ENCODE measurements at regions not wholly inside any gene's neighbourhood (a gene's known extent, or its start where the extent isn't known, plus 50 kb on each side); places are given as distances from the start of the nearest gene placed in this dataset.
"Not testable (repeated sequence)": the region's sequence is repeated elsewhere in the genome, so short reads cannot be mapped to it uniquely, and the experiment has no call there.

DNA sequence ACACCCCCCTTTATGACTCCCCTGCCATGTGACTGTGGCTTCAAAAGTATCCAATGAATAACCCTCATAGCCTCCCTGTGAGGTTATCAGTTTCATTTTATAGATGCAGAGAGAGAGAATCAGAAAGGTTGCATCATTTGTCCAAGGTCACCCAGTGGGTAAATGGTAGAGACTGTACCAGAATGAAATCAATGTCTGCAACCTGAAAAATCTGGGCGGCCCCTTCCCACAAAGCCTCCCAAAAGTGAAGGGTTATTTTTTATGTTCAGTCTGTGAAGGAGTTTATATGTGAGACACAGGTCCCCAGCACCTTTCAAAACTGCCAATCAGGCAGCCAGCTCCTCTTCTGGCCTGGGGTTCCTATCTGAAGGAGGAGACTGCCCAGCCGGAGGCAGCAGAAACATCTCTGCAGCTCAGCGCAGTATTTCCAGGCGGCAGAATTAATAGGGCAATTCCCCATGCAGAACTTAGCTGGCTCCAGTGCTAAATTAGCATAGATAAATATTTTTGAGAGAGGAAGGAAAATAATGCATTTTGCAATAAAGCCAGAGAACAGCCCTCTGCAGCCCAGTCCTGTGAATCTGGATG lies 130.8 kb upstream of the PRR20G start:
- no peak for DNase-seq (ENCODE audit: low read depth in 2 of 2)

DNA sequence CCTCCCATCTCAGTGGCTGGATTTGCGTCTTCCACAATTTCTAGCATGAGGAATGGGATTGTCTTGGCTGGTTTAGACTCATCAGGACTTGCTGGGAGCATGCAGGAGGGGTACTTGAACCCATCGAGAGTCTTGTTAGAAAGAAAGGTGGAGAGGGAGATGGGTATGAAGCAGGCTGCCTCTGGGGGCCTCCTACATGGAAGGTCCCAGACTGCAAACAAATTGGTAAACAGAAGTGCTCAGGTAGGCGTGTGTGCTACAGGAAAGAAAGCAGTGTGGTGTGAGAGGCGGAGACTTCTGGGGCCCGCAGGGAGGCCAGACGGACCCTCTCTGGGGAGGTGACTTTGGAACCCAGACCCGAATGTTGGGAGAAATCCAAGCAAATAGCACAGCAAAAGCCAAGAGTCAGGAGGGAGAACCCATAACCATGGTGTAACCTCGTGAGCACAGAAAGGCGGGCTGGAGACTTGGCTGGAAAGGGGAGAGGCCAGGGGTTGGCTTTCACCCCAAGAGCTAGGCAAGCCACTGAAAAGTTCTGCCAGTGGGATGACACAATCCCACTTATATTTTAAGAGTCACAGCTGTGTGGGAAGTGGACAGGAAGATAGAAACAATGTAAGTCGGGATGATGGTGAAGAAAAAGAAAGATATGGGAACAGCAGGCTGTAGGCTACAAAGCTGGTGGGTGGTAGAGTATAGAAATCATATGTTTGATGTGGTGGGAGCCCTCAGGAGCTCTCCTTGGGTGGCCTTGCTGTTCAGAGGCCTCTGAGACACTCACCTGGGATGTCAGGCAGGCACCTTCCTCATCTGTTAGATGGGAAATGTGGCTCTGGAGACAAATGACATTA lies 130.1 kb upstream of the PRR20G start:
- no peak for DNase-seq (ENCODE audit: low read depth in 2 of 2)

DNA sequence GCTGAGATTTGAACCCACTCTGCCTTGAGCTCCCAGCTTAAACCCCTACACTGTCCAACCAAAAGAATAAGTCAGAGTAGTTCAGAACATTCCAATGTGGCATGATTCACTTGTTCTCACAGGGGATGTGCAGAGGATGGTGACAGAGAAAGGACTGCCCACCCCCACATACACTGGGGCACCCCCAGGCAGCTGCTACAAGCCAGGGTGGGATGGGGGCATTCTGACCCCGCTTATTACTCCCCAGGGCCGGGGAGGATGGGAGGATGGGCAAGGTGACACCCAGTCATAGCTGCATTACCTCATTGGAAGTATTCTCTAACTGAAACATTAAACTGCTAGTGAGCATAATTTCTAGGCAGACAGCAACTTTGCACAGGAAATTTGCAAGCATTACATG lies 126.0 kb upstream of the PRR20G start:
- DNase-seq (ENCODE audit: low read depth in 2 of 2) = no peak

DNA sequence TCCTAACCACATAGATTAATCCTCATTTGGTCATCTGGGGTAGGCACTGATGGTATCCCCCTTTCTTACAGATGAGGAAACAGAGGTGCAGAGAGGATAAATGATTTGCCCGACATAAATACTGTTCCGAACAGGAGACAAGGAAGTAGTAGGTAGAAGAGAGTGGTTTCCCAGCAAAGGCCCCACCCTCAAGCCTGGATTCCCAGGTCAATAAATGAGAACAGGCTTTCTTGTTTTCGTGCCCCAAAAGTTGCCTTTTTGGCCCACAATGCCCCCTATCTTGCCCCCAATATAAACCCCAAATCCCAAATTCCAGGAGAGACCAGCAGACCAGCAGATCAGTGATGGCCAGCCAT lies 125.5 kb upstream of the PRR20G start:
- no peak for DNase-seq (ENCODE audit: low read depth in 2 of 2)

DNA sequence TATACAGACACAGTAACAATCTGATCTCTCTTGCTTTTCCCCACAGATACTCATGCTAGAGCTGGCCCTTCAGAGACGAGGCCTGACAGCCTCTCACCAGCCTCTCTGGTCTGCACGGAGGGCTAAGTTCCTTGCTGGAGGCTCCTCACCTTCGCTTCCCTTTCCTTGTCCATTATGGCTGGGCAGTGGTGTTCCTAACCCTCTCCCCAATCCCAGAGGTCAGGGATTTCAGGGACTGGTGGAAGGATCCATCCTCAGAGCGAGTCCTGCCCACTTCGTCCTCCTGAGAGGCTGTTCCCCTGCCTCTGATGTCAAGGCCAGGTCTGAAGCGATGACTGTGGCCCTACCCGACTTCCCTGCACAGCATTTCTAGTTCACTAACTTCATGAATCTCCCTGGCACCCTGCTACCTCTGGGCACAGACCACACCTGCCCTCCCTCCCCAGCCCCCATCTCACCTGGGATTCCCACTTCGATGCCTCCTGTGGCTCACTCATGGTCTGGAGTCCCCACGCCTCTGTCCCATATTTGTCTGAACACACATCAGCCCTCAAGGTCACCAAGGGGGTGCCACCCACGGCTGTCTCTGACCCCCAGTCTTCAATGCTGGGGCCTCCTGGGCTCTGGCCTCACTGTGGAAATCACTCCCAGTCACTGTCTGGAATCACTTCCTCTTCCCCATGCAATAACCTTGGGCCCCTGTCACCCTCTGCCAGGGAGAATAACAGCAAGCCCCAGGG lies 124.9 kb upstream of the PRR20G start:
- no peak for DNase-seq (ENCODE audit: low read depth in 2 of 2)

DNA sequence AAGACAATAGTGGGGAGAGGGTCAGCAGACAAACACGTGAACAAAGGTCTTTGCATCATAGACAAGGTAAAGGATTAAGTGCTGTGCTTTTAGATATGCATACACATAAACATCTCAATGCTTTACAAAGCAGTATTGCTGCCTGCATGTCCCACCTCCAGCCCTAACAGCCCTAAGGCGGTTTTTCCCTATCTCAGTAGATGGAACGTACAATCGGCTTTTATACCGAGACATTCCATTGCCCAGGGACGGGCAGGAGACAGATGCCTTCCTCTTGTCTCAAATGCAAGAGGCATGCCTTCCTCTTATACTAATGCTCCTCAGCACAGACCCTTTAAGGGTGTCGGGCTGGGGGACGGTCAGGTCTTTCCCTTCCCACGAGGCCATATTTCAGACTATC lies 124.0 kb upstream of the PRR20G start:
- DNase-seq (ENCODE audit: low read depth in 2 of 2) = not testable (repeated sequence)

DNA sequence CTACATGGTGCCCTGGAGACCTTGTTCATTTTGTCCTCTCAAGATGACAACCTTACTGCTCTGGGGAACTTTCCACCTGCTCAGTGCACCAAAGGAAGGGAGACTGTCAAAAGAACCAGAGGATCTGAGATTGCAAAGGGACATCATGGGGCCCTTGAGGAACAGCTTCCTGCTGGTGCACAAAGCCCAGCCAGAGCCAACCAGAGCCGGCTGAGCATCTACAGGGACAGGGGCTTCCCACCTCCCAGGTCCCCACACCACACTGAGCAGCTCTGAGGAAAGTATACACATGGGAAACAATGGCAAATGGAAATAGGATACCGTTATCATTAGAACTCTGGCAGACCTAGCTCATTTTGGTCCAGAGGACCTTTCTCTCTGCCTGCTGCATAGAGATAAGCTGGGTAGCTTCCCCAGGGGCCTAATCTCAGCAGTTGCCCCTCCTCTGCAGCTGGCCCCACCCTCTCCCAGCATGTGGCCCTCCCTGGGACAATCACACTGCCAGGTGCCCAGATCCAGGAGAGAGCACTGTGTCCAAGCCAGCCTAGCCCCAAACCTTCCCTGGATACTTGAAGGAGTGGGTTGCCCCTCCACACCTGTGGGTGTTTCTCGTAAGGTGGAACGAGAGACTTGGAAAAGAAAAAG lies 123.4 kb upstream of the PRR20G start:
- no peak for DNase-seq (ENCODE audit: low read depth in 2 of 2)

DNA sequence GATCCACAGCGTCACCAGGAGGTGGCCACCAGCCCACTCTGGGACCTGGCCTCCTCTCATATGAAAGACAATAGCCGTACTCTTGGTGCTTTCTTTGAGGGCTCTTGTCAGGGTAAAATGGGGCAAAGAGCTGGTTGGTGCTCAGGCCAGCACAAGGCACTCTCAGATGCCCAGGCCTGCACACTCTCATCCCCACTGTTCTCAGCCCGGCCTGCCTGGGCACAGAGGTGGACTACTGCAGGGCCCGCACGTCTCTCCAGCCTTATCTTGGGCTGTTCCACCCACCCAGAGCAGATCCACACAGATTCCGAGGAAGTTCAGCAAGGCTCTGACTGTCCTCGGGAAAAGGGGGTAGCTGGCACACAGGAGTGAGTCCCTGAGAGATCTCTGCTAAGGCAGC lies 122.8 kb upstream of the PRR20G start:
- no peak for DNase-seq (ENCODE audit: low read depth in 2 of 2)

DNA sequence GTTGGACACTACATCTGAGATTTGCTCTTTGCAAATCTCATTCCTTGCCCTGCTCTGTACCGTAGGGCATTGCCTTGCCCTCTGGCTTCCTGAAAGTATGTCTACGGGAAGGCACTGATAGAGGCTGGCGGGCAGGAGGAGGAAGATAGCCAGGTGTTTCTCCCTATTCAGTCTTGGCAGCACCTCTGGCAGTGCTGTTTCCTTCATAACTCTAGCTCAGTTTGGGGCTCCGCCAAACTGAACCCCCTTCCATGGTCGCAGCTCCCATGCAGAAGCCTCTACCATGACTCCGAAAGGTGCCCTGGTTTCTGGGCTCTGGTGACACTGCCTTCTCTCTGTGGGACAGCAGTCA lies 122.3 kb upstream of the PRR20G start:
- no peak for DNase-seq (ENCODE audit: low read depth in 2 of 2)

DNA sequence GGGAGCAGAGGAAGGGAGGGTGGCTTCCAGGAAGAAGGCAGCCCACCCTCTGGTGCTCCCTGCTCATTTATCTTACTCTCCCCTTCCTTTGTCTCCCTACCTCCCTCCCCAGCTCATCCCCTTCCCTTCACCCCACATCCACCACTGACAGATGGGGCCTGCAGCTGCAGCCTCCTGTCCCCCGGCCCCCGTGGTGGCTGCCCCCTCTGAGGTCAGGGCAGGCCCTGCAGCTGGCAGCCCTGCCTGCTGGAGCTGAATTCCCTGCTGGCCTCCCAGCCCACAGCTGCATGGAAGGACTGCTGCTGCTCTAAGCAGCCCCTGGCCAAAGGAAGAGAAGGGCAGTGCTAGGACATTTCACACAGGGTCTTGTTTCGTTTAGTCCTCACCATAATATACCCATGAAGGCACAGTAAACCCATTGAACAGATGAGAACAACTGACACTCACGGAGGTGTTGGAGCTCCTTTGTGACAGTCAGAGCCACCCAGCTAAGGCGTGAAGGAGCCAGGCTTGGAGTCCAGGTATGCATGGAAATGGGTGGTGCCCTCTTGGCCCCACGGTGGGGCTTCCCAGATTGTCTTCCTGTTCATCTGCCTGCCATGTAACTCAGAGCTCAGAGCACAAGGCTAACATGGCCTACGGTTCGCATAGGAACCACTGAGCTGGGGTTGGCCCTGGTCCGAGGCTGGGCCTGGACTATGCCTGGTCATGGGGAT lies 121.7 kb upstream of the PRR20G start:
- DNase-seq (ENCODE audit: low read depth in 2 of 2) = no peak

DNA sequence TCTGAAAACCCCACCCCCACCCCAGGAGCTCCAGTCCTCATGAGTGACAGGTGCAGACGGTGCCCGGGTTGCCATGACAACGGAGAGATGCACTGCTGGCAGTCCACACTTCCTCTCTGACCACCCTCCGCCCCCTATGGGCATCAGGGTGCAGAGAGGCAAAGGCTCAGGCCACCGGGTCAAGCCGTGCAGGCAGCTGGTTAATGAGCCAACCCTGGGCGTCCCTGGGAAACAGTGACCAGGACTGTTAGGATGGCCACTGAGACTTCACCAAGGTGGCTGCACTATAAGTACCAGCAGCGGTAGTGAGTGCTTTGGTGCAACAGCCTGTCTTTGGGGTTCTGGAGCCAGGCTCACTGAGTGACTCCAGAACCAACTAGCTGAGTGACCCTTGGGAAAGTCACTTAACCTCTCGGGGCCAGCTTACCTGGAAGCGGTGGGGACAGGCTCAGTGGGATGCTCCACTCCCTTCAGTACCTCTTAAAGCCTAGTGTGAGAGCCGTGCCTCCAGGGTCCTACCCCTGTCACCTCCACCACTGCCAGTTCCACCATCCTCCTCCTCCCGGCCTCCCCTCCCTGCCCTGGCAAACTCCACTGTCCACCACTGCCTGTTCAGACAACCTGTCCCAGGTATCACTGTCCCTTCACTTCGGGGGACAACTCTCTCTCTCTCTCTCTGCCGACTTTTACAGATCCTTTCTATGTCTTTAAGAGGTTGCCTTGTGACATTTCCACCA lies 121.0 kb upstream of the PRR20G start:
- DNase-seq (ENCODE audit: low read depth in 2 of 2) = no peak

DNA sequence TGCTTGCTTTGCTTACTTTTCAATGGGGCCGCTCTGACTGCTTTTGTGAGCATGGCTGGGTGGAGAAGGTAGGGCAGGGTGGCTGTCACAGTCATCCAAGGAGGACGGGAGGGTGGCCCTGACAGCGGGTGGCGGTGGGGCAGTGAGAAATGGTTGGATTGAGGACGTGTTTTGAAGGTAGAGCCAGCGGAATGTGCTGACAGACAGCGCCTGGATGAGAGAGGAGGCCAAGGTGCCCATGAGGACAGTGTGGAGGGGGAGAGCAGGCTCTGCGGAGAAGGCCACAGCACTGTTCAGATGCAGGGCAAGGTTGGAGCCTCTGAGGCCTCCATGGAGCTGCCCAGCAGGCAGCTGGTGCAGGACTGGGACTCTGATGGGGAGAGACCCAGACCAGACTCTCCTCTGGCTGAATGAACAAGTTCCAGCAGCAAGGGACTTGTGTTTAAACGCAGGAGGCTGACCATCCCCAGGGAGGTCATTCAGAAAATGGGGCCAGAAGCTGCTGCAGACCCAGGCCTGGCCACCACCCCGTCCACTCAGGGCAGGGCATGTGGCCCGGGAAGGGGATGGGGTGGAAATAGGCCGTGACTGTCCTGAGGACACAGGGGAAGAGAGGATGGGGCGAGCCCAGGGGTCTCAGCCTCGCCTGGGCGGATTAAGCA lies 120.3 kb upstream of the PRR20G start:
- DNase-seq (ENCODE audit: low read depth in 2 of 2) = no peak

DNA sequence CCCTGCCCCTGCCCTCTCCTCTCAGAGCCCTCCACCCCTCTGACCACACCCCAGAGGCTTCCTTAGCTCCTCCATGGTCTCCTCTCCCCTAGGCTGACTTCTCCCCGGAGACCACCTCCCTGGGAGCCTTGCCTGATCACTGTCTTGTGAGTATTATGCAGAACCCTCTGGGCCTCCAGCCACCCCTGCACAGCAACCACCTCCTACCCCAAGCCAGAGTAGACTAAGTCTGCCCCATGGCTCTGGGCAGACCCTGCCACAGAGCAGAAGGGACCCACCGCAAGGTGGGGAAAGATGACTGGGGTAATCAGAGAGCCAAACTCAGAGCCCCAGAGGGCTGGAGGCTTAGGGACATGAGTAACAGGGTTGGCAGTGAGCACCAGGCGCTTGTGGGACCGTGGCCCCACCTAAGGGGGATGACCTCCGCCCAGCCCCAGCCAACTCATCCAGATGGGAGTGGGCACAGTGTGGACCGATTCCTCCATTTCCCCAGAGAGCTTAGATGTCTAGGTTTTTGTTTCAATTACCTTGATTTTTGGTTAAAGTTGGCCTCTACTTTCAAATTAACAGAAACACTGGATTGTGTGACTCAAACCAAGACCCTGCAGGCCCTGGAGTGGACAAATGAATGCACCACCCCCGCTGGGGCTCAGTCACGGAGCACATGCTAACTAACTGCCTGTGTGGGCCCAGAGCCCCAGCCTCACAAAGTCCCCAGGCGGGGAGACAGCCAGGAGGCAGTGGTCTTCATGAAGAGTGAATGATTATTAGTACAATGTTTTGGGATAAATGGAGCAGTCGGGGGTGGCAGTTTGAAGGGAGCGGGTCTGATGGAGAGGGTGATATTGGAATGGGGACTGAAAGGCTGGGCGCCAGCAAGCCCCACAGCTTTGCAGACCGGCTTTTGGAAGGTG lies 119.4 kb upstream of the PRR20G start:
- DNase-seq (ENCODE audit: low read depth in 2 of 2) = no peak

DNA sequence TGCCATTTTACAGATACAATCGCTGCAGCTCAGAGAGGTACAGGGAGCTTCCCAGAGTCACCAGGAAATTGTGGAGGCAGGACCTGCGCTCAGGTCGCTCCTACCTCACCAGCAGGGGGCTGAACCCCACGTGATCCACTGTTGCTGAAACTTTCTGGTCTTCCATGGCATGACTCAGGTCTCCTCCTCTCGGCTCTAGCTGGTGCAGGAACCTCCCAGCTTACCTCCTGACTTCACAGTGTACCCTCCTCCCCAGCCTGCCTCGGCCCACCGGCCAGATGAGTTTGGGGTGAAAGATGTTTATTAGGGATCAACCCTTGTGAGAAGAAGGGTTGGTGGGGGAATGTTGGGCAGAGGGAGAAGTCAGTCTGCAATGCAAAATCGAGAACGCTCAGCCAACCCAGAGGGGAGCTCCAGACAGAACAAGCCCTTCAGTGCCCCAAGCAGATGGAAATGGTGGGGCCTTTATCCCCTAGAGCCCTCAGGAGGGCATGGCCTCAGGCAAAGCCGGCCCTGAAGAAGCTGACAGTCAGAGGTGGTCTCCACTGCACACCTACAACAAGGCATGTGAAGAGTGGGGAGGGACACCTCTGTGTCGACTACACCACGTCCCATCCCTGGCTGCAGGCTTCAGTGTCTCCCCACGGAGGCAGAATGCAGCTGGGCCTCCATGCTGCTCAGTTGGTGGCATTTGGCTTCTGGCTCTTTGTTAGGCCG lies 118.6 kb upstream of the PRR20G start:
- DNase-seq (ENCODE audit: low read depth in 2 of 2) = peak in 1 of 2 donors; percentile 26

DNA sequence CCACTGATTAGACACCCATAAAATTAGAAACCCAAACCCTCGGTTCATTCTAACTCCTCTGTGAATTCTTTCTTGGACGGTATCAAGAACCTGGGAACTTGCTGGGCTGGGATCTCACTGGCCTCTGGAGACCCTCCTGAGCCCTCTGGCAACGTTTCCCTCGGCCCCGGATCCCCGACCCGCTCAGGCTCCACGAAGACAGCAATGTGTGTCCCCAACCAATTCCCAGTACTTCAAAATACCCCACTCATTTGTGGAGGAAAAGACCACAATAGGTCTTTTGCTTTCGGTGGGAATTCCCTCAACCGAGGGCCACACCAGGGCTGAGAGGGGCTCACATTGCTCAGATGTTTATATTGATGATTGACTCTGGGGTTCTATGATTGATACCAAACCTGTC lies 117.9 kb upstream of the PRR20G start:
- DNase-seq (ENCODE audit: low read depth in 2 of 2) = no peak

DNA sequence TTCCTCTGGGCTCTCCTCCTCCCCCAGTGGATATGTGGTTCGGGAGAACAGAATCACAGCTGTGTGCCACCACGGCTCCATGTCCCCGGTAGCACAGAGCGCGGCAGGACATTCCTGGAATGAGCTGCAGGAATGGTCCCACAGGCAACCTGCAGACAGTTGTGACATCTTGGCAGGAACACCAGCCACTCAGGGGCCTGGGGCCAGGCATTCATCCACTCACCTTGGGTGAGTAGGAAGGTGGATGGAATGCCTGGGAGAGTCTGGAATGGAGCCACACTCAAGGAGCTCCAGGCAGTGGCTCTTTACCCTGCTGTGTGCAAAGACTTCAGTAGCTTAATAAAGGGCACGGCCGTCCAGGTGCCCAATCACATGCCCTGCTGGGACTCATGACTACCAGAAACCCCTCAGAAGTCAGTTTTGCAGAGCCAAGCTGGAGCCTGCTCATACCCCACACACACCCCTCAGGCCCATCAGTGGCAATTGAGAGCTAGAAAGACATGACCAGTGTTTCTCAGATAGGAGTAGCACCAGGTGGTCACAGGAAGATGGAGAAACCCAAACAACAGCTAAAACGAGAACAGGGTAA lies 117.3 kb upstream of the PRR20G start:
- DNase-seq (ENCODE audit: low read depth in 2 of 2) = no peak

DNA sequence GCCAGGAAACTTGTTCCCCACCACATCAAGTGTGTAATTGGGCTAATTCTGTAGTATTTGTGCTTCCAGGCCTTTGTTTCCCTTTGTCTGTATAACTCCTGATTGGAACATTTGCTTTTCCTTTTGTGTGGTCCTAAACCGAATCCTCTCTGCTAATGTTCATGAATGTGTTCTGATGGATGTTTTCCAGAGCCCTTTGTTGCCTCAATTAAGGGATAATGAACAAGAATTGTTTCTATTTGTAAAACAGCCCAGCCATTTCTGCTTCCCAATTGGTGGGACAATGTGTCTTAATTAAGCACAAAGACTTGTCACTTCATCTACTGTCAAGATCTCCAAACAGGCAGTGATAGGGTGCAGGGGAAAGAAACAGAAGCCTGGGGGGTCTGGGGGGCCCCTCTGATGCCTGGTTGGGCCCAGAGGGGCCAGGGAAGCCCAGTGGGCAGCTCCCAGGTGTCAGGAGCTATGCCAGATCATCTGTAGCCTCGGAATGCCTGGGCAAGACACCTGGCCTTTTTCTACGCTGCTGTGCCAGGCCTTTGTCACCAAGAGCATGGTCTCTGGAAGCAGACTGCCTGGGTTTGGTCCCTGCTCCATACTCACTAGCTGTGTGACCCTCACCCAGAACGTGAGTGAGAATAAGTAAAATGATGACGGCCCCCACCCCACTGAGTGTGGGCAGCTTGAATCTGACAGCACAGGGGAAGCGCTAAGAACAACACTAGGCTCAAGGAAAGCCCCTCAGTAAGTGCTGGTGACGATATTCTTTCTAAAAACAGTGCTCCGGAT lies 116.6 kb upstream of the PRR20G start:
- DNase-seq (ENCODE audit: low read depth in 2 of 2) = no peak

DNA sequence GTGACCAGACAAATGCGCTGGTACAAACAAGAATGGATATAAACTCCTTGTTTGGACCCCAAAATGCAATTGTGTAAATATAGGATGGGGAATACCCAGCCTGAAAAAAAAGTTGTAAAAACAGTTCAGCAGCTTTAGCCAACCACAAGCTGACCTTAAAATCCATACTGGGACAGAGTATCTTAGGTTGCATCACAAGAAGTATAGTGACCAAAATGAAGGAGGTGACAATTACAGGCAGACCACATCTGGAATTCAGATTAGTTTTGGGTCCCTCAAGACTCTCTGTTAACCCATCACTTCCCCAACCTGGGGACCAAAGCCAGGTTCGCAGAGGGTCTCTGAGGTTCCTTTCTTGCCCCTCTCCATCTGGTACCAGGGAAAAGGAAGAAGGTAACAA lies 115.9 kb upstream of the PRR20G start:
- no peak for DNase-seq (ENCODE audit: low read depth in 2 of 2)
